Activated naive CD8-positive, alpha-beta T cell treated with anti-CD3 and anti-CD28 coated beads, Interleukin-2, amount 50 U/mL, for 24 hours (primary cell): ENCODE measurements at regions not wholly inside any gene's neighbourhood (a gene's known extent, or its start where the extent isn't known, plus 50 kb on each side); places are given as distances from the start of the nearest gene placed in this dataset.

Experiments
- ATAC-seq: fragments of 150-1000 bp; cut with Tn5 transposase; one replicate; pipeline ENCODE4 v1.10.0; 2021
- DNase-seq: peaks from one replicate; pipeline ENCODE4 v3.0.0; 2021
- H3K27ac Mint-ChIP-seq: one replicate; pipeline ENCODE4 v1.8.0; 2021; ENCODE audit warnings: mild to moderate bottlenecking, mixed read lengths
- H3K27me3 Mint-ChIP-seq: one replicate; pipeline ENCODE4 v1.8.0; 2021; ENCODE audit warnings: mixed read lengths
- H3K36me3 Mint-ChIP-seq: one replicate; pipeline ENCODE4 v1.8.0; 2021; ENCODE audit warnings: low read depth, mixed read lengths
- H3K4me1 Mint-ChIP-seq: one replicate; pipeline ENCODE4 v1.8.0; 2021; ENCODE audit warnings: mixed read lengths
- H3K4me3 Mint-ChIP-seq: one replicate; pipeline ENCODE4 v1.8.0; 2021; ENCODE audit warnings: mild to moderate bottlenecking, moderate library complexity, mixed read lengths
- H3K9me3 Mint-ChIP-seq: one replicate; pipeline ENCODE4 v1.8.0; 2021; ENCODE audit warnings: mixed read lengths

GRCh38 chr3:103388214-103388613 is 953.4 kb downstream of the ZPLD1 start:
- Mint-ChIP-seq H3K4me3 (no peak overlapping the region), H3K27ac (no peak overlapping the region), H3K27me3 (no peaks in the 10 kb centered on the region), H3K4me1 (no peaks in the 10 kb centered on the region), H3K36me3 (no peaks in the 10 kb centered on the region), H3K9me3 (no peaks in the 10 kb centered on the region)
- no peak for ATAC-seq
- DNase-seq = no peak

GRCh38 chr3:103389356-103389755 is 954.5 kb downstream of the ZPLD1 start:
- Mint-ChIP-seq H3K4me3 (no peak overlapping the region), H3K27ac (no peak overlapping the region), H3K27me3 (no peaks in the 10 kb centered on the region), H3K36me3 (no peaks in the 10 kb centered on the region), H3K4me1 (no peaks in the 10 kb centered on the region), H3K9me3 (no peaks in the 10 kb centered on the region)
- ATAC-seq (no peak), DNase-seq (no peak)

GRCh38 chr3:103393395-103394186 is 958.8 kb downstream of the ZPLD1 start:
- Mint-ChIP-seq H3K36me3 (no peaks in the 10 kb centered on the region), H3K27ac (no peak overlapping the region), H3K27me3 (no peaks in the 10 kb centered on the region), H3K9me3 (no peaks in the 10 kb centered on the region), H3K4me3 (no peak overlapping the region), H3K4me1 (no peaks in the 10 kb centered on the region)
- no peak for DNase-seq
- no peak for ATAC-seq

- no peaks in the 10 kb centered on the region for H3K9me3 Mint-ChIP-seq
- H3K4me3 Mint-ChIP-seq = no peak overlapping the region
- no peaks in the 10 kb centered on the region for H3K36me3 Mint-ChIP-seq
- ATAC-seq (no peak), DNase-seq (no peak)
- no peaks in the 10 kb centered on the region for H3K4me1 Mint-ChIP-seq
- H3K27me3 Mint-ChIP-seq = no peaks in the 10 kb centered on the region
- H3K27ac Mint-ChIP-seq = no peak overlapping the region
Measured at GRCh38 chr3:103403191-103403590, 968.4 kb downstream of the ZPLD1 start.

- ATAC-seq = no peak
- no peaks in the 10 kb centered on the region for H3K27me3 Mint-ChIP-seq
- H3K4me3 Mint-ChIP-seq = no peak overlapping the region
- no peaks in the 10 kb centered on the region for H3K9me3 Mint-ChIP-seq
- no peaks in the 10 kb centered on the region for H3K36me3 Mint-ChIP-seq
- no peak for DNase-seq
- no peak overlapping the region for H3K27ac Mint-ChIP-seq
- no peaks in the 10 kb centered on the region for H3K4me1 Mint-ChIP-seq
Measured at GRCh38 chr3:103406320-103406850, 971.6 kb downstream of the ZPLD1 start.

GRCh38 chr3:103410231-103410630 is 975.4 kb downstream of the ZPLD1 start:
- no peak for ATAC-seq

GRCh38 chr3:103421460-103421859 is 986.6 kb downstream of the ZPLD1 start:
- Mint-ChIP-seq H3K9me3 (peaks cover 4% of the 10 kb centered on the region), H3K4me3 (no peak overlapping the region), H3K27ac (no peak overlapping the region), H3K36me3 (no peaks in the 10 kb centered on the region), H3K4me1 (no peaks in the 10 kb centered on the region), H3K27me3 (no peaks in the 10 kb centered on the region)
- ATAC-seq = no peak
- DNase-seq = no peak

More at GRCh38 chr3:103410231-103410630, 975.4 kb downstream of the ZPLD1 start:
- H3K4me3 Mint-ChIP-seq = no peak overlapping the region
- no peaks in the 10 kb centered on the region for H3K36me3 Mint-ChIP-seq
- no peaks in the 10 kb centered on the region for H3K4me1 Mint-ChIP-seq
- H3K27me3 Mint-ChIP-seq = no peaks in the 10 kb centered on the region
- H3K27ac Mint-ChIP-seq = no peak overlapping the region
- H3K9me3 Mint-ChIP-seq = peaks cover 1% of the 10 kb centered on the region
- no peak for DNase-seq

- H3K27me3 Mint-ChIP-seq = no peaks in the 10 kb centered on the region
Measured at GRCh38 chr3:103437883-103438282, 1003.1 kb downstream of the ZPLD1 start.

GRCh38 chr3:103440539-103441203 is 1005.9 kb downstream of the ZPLD1 start:
- Mint-ChIP-seq H3K27ac (no peak overlapping the region), H3K4me1 (no peaks in the 10 kb centered on the region), H3K36me3 (no peaks in the 10 kb centered on the region), H3K27me3 (no peaks in the 10 kb centered on the region), H3K9me3 (peaks cover 10% of the 10 kb centered on the region), H3K4me3 (no peak overlapping the region)
- DNase-seq (no peak), ATAC-seq (no peak)

More at GRCh38 chr3:103437883-103438282, 1003.1 kb downstream of the ZPLD1 start:
- Mint-ChIP-seq H3K9me3 (peaks cover 10% of the 10 kb centered on the region), H3K36me3 (no peaks in the 10 kb centered on the region), H3K4me3 (no peak overlapping the region), H3K4me1 (no peaks in the 10 kb centered on the region), H3K27ac (no peak overlapping the region)
- no peak for DNase-seq
- ATAC-seq = no peak

GRCh38 chr3:103446953-103447629 is 1012.3 kb downstream of the ZPLD1 start:
- Mint-ChIP-seq H3K27ac (no peak overlapping the region), H3K27me3 (no peaks in the 10 kb centered on the region), H3K4me1 (no peaks in the 10 kb centered on the region), H3K4me3 (no peak overlapping the region), H3K36me3 (no peaks in the 10 kb centered on the region), H3K9me3 (peaks cover 12% of the 10 kb centered on the region)
- DNase-seq (no peak), ATAC-seq (no peak)

GRCh38 chr3:103453152-103453551 is 1018.3 kb downstream of the ZPLD1 start:
- no peaks in the 10 kb centered on the region for H3K4me1 Mint-ChIP-seq
- no peak overlapping the region for H3K4me3 Mint-ChIP-seq
- no peaks in the 10 kb centered on the region for H3K27me3 Mint-ChIP-seq

GRCh38 chr3:103459815-103460214 is 1025.0 kb downstream of the ZPLD1 start:
- DNase-seq (no peak), ATAC-seq (no peak)
- no peak overlapping the region for H3K4me3 Mint-ChIP-seq
- H3K36me3 Mint-ChIP-seq = no peaks in the 10 kb centered on the region
- H3K9me3 Mint-ChIP-seq = peaks cover 10% of the 10 kb centered on the region
- H3K4me1 Mint-ChIP-seq = no peaks in the 10 kb centered on the region
- H3K27me3 Mint-ChIP-seq = no peaks in the 10 kb centered on the region
- H3K27ac Mint-ChIP-seq = no peak overlapping the region

More at GRCh38 chr3:103453152-103453551, 1018.3 kb downstream of the ZPLD1 start:
- H3K27ac Mint-ChIP-seq = no peak overlapping the region
- ATAC-seq = no peak
- DNase-seq = no peak
- no peaks in the 10 kb centered on the region for H3K36me3 Mint-ChIP-seq
- H3K9me3 Mint-ChIP-seq = peaks cover 15% of the 10 kb centered on the region

GRCh38 chr3:103470498-103470897 is 1035.7 kb downstream of the ZPLD1 start:
- no peak overlapping the region for H3K27ac Mint-ChIP-seq
- H3K4me1 Mint-ChIP-seq = no peaks in the 10 kb centered on the region
- H3K9me3 Mint-ChIP-seq = peaks cover 9% of the 10 kb centered on the region
- DNase-seq = no peak
- no peak for ATAC-seq
- H3K4me3 Mint-ChIP-seq = no peak overlapping the region
- H3K36me3 Mint-ChIP-seq = no peaks in the 10 kb centered on the region
- H3K27me3 Mint-ChIP-seq = no peaks in the 10 kb centered on the region

GRCh38 chr3:103494011-103494410 is 1059.2 kb downstream of the ZPLD1 start:
- Mint-ChIP-seq H3K4me3 (no peak overlapping the region), H3K27ac (no peak overlapping the region), H3K27me3 (no peaks in the 10 kb centered on the region), H3K9me3 (peaks cover 9% of the 10 kb centered on the region), H3K36me3 (no peaks in the 10 kb centered on the region), H3K4me1 (no peaks in the 10 kb centered on the region)
- ATAC-seq (no peak), DNase-seq (no peak)

GRCh38 chr3:103494512-103494911 is 1059.7 kb downstream of the ZPLD1 start:
- ATAC-seq = no peak

More at GRCh38 chr3:103494512-103494911, 1059.7 kb downstream of the ZPLD1 start:
- H3K27ac Mint-ChIP-seq = no peak overlapping the region
- no peaks in the 10 kb centered on the region for H3K36me3 Mint-ChIP-seq
- H3K9me3 Mint-ChIP-seq = peaks cover 9% of the 10 kb centered on the region
- no peaks in the 10 kb centered on the region for H3K27me3 Mint-ChIP-seq
- H3K4me3 Mint-ChIP-seq = no peak overlapping the region
- no peaks in the 10 kb centered on the region for H3K4me1 Mint-ChIP-seq
- DNase-seq = no peak
